HG02623 (cell line): ENCODE measurements at regions not wholly inside any gene's neighbourhood (a gene's known extent, or its start where the extent isn't known, plus 50 kb on each side); places are given as distances from the start of the nearest gene placed in this dataset.

Source experiments
- ATAC-seq: cut with Tn5 transposase; IDR thresholded peaks from one replicate; pipeline ENCODE4 v1.9.1; 2021; ENCODE audit warnings: moderate library complexity; ENCODE audit not compliant: unreplicated experiment

GRCh38 chr12:114935658-114936057, 251.7 kb upstream of the TBX3 start:
- no peak for ATAC-seq

DNA sequence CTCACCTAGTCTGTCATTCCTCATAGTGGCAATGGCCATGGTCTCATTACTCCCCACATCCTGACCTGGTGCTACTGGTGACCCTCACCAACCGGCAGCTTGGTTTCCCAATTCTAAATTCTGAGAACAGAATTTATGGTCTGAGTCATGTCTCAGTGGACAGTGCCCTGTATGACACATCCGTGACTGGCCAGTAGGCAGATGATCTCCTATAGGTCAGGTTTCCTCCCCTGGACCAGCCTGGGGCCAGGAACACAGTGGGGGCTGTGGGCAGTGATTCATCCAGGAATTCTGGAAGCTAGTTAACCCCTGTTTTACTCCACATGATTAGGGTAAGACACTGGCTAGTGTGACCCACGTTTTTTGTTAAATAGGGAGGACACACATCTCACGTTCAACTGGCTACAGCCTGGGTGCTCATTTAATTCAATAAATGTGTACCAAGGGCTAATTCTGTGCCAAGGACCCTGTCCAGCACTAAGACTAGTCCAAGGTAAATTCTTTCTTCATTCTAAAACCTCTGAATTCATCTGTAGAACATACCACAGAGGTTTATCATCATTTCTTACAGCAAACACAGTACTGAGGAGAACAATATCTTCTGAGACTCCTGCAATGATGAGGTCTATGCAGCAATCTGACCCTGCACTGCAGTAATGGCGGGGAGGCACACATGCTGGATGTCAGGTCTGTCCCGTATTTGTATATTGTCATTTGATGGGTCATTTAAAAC, 249.6 kb upstream of the TBX3 start:
- no peak for ATAC-seq

DNA sequence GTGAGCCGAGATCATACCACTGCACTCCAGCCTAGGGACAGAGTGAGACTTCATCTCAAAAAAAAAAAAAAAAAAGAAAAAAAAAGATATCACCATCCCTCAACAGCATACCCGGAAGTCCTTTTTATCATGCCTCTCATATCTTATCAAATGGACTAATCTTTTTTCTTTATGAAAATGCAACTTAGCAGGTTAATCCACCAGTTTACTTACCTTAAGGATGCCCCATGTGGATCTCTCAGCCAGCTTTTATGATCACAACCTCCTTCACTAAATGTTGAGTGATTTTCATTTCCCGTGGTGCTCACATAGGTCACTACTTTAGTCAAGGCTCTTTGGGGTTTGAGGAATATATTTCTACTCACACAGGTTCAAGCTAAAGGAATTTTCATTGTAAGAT, 248.8 kb upstream of the TBX3 start:
- no peak for ATAC-seq

DNA sequence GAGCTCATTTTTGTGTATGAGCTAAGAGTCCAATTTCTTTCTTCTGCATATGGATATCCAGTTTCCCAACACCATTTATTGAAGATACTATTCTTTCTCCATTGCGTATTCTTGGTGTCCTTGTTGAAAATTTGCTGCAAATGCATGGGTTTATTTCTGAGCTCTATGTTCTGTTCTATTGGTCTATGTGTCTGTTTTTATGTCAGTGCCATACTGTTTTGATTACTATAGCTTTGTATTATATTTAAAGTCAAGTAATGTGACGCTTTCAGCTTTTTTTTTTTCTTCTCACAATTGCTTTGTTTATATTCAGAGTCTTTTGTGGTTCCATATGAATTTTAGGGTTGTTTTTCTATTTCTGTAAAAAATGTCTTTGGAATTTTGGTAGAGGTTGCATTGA, 247.1 kb upstream of the TBX3 start:
- no peak for ATAC-seq

DNA sequence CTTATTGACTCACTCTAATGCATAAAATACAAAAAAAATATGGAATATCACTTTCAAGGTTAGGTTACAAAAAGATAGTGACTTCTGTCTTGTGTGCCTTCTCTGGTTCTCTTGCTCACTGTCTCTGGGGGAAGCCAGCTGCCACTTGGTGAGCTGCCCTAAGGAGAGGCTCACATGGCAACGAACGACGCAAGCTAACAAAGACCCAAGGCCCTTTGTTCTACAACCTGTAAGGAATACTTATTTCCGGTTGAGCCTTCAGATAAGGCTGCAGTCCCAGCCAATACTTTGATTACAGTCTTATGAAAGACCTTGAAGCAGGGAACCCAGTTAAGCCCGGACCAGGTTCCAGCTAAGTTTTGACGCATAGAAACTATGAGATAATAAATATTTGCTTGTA, 242.4 kb upstream of the TBX3 start:
- ATAC-seq: no peak

DNA sequence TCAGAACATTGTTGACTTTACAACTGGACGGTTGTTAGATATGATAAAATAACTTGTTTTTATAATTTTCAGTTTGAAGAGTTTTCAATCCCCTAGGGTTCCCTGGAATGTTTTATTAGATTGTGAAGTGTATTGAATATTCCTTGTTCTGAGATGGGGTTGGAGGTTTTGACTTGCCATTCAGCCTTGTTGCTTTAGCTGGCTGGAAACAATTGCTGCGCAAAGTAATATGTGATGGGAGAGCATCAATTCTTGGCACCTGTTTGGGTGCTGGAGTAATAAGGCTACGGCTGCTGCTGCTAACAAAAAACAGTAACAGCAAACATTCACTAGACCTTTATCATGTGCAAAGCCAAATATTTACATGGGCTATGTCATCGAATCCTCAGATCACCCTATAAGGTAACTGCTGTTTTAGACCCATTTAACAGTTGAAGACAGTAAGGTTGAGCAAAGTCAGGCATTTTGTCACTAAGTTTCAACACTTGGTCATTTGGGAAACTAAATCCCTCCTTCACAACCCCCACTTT, 241.0 kb upstream of the TBX3 start:
- no peak for ATAC-seq

DNA sequence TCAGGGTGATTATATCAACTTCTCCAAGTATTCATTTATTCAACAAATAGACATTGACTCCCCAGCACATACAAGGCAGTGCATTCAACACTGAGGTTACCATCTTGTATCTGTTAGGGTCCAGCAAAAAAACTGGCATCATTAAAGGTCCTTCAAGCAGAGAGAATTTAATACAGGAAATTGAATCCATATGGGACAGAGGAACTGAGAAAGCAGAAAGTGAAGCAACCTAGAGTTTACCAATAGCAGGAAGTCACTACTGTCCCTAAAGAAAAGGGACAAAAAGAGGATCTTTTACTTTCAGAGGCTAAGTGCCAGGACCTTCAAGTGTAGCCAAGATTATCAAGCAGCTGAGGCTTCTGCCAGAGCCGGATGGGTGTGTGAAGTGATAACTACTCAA, 237.8 kb upstream of the TBX3 start:
- no peak for ATAC-seq

DNA sequence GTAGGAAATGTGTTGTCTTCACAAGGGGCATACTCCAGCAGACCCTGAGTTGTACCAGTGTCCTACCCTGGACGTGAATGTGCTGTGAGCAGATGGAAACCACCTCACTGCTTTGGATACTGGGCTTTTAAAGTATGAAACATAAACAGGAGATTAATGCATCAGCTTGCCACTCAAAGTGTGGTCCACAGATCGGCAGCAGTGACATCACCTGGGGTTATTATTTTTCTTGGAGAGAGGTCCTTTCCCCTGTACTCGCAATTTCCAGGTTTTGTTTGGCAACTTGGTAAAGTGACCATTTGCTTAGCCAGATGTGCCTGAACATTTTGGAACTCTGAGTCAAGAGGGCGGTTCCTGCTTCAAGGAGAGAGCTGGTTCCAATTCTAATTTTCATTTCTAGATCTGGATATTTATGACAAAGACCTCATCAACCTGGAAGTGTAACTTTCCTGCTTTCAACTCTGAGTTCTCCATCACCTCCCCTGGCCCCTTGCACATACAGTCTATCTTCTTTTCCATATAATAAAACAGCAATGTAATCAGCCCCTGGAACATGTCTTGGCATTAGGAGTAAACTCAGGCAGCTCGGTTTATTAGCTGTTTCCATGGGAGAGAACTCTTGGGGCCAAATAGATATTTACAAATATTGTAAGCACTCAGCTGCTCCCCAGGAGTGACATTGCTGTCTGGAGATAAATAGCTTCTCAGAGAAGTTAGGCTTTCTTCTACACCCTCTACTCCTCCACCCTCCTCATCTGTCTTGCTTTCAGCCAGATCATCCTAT, 237.0 kb upstream of the TBX3 start:
- ATAC-seq: no peak

DNA sequence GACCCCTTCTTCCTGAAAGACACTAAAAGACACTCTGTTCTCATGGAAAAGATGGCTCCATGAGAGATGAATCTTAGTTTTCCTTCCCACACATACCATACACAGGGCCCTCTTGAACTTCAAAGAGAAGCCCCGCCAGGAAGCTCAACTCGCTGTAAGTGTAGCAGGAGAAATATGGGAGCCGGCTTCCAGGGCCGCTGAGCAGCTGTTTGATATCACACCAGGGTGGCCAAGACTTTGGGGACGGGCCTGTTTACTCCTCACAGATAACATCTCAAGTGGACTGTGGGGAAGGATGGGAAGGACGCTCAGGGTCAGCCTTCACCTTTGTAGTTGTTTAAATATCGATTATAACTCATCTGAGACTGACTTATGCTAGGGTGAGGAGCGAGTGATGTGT, 235.5 kb upstream of the TBX3 start:
- no peak for ATAC-seq

GRCh38 chr12:114918535-114919233, 234.7 kb upstream of the TBX3 start:
- no peak for ATAC-seq

DNA sequence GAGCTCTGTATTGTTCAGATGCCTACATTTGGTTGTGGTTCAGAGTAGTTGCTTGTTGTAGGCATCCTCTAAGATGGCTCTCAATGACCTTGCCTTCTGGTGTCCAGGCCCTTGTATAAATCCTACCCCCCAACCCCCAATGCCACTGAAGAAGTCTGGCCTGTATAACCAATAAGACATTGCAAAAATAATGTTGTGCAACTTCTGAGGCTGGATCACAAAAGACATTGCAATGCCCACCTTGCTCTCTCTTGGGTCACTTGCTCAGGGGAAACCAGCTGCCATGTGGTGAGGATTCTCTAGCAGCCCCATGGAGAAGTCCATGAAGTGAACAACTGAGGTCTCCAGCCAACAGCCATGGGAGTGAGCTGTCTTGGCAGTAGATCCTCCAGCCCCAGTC, 234.0 kb upstream of the TBX3 start:
- no peak for ATAC-seq

GRCh38 chr12:114917307-114917706, 233.3 kb upstream of the TBX3 start:
- ATAC-seq: no peak

GRCh38 chr12:114916541-114916940, 232.6 kb upstream of the TBX3 start:
- ATAC-seq: no peak

GRCh38 chr12:114916124-114916523, 232.1 kb upstream of the TBX3 start:
- no peak for ATAC-seq

- ATAC-seq: no peak
Measured at GRCh38 chr12:114913871-114914801, 230.2 kb upstream of the TBX3 start.

- ATAC-seq: no peak
Measured at GRCh38 chr12:114912811-114913210, 228.8 kb upstream of the TBX3 start.

DNA sequence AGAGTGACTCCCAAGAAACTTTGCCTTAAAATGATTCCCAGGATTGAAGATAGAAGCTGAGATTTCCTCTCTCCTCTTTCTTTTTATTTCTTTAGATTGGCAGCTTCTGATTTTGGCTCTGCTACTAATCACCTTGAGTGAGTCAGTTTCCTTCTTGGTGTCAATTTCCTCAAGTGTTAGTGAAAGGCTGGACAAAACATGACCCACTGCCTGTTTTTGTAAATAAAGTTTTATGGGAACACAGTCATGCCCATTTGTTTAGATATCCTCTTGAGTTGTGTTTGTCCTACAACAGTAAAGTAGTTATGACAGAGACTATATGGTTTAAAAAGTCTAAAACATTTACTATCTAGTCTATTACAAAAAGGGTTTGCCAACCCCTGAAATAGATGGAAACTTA, 227.2 kb upstream of the TBX3 start:
- no peak for ATAC-seq

DNA sequence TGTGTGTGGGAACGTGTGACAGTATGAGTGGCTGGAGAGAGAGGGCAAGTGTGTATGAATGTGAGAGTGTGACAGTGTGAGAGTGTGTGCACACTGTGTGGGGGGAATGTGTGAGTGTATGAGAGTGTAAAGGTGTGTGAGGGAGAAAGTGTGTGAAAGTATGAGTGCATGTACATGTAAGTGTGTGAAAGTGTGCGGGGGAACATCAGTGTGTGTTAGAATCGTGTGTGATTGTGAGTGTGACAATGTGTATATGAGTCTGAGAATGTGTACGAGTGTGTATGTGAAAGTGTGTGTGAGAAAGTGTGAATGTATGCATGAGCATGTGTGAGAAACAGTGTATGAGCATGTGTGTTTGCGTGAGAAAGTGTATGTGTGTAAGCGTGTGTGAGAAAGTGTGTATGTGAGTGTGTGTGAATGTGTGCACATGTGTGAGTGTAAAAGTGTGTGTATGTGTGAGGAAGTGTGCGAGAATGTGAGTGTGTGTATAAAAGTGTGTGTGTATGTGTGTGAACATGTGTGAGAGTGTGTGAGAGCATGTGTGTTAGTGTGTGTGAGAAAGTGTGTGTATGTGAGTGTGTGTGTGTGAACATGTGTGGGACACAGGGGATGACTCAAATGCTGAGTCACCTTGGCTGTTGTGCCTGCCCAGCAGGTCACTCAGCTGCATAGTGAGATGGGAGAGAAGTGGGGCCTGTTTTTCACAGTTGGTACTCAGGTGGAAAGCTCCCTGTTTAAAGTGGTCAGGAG, 220.5 kb upstream of the TBX3 start:
- no peak for ATAC-seq

DNA sequence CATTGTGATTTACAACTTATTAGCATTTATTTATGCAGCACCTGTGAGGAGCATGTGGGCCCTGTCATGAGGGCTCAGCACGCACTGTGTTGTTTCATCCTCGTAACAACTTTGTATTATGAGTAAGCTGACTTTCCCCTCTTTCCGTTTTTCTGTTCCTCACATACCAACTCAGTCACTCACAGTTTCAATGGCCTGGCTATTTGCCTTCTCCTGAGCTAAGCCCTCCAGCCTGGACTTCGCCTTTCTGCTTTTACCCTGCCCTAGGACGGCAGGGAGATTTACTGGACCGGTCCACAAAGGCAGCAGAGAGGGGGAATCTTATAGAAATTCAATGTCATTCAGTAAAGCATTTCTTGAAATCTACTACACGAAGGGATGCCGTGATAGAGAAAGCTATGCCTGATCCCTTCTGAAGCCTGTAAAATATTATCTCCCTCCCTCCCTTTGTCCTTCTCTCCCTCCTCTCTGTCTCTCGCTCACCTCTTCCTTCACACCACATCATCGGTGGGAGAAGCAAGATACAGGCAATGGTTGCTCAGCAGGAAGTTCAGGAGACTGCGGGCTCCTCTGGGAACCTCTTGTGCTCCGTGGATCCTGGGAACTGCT, 219.2 kb upstream of the TBX3 start:
- no peak for ATAC-seq

- no peak for ATAC-seq
Measured at GRCh38 chr12:114902665-114903064, 218.7 kb upstream of the TBX3 start.
